ENCODE measurements at regions not wholly inside any gene's neighbourhood (a gene's known extent, or its start where the extent isn't known, plus 50 kb on each side); places are given as distances from the start of the nearest gene placed in this dataset.

GRCh38 chr3:24715171-24715792 lies 220.6 kb upstream of the THRB start:
- Histone ChIP-seq H3K4me2 (no peak overlapping the region), H4K20me1 (ENCODE audit: insufficient read depth) (no peaks in the 10 kb centered on the region)
- TF ChIP-seq CTCF (conservative IDR thresholded peaks at IDR 0.05; ENCODE audit: low read depth, low read length), result no peak

DNA sequence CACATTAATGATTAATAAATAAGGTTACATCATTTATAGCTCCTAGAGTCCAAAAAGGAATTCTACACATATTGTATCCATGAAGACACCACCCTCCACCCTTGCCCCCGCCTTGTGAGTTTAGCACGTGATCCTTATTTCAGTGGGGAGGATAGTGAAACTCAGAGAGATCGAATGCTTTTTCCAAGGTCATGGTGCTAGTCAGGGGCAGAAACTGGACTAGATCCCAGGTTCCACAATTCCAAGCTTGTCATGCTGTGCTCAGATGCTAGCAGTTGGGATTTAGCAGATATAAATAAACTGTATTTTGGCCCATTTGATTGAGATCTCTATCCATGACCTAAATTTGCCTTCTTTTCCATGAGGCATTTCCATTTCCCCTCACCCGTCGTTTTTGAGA lies 227.4 kb upstream of the THRB start:
- Histone ChIP-seq H3K4me2 (no peak overlapping the region), H3K4me1 (ENCODE audit: low read depth, poor library complexity, severe bottlenecking) (no peaks in the 10 kb centered on the region), H3K27ac (no peak overlapping the region), H3K9ac (no peak overlapping the region), H3K4me3 (IDR thresholded peaks at IDR 0.05; ENCODE audit: insufficient read depth, low read depth, low read length) (no peak overlapping the region), H3K79me2 (ENCODE audit: insufficient read depth, low read depth) (no peaks in the 10 kb centered on the region), H3K36me3 (ENCODE audit: insufficient read depth) (no peaks in the 10 kb centered on the region), H4K20me1 (ENCODE audit: insufficient read depth) (no peaks in the 10 kb centered on the region), H2AFZ (ENCODE audit: low read depth) (no peak overlapping the region), H3K27me3 (ENCODE audit: insufficient read depth, low read depth) (no peaks in the 10 kb centered on the region)
- no peak for TF ChIP-seq CTCF (conservative IDR thresholded peaks at IDR 0.05; ENCODE audit: low read depth, low read length)

More at GRCh38 chr3:24715171-24715792, 220.6 kb upstream of the THRB start:
- Histone ChIP-seq H3K36me3 (ENCODE audit: insufficient read depth) (no peaks in the 10 kb centered on the region), H3K9ac (no peak overlapping the region), H3K4me3 (IDR thresholded peaks at IDR 0.05; ENCODE audit: insufficient read depth, low read depth, low read length) (no peak overlapping the region), H3K4me1 (ENCODE audit: low read depth, poor library complexity, severe bottlenecking) (no peaks in the 10 kb centered on the region), H3K27ac (no peak overlapping the region), H3K79me2 (ENCODE audit: insufficient read depth, low read depth) (no peaks in the 10 kb centered on the region), H2AFZ (ENCODE audit: low read depth) (no peak overlapping the region), H3K27me3 (ENCODE audit: insufficient read depth, low read depth) (no peaks in the 10 kb centered on the region)

DNA sequence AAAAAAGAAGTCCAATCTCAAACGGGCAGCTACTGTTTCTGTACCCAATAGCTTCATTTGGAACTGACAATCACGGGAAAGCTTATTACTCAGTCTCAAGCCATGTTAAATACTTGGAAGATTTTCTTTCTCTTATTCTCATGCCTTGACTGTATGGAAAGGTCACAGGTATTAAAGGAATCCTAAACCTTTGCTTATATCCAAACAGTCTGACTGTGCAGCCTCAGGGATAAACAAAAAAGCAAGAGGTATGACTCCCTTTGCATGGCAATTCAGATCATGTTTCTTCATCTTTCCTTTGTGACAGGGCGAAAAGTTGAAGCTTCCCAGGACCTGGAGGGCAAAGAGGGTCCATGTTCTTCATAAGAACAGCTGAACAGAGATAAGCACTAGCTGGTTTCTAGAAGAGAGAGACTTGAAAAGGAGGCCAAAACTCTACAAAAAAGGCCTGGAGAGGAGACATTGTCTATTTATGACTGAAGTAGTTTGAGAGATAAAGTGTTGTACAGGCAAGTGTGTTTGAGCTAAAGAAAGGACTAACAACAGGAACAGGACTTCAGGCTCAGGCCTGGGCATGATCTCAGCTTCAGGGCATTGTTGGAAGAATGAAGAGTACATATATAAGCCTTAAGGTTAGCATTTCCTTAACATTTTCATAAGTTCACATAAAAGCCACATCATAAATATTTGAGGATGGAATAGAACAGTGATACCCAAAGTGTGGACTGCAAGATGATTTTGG lies 231.0 kb upstream of the THRB start:
- Histone ChIP-seq H3K79me2 (ENCODE audit: insufficient read depth, low read depth) (no peaks in the 10 kb centered on the region), H3K4me2 (no peak overlapping the region), H3K36me3 (ENCODE audit: insufficient read depth) (no peaks in the 10 kb centered on the region), H3K4me1 (ENCODE audit: low read depth, poor library complexity, severe bottlenecking) (no peaks in the 10 kb centered on the region), H4K20me1 (ENCODE audit: insufficient read depth) (no peaks in the 10 kb centered on the region), H3K4me3 (IDR thresholded peaks at IDR 0.05; ENCODE audit: insufficient read depth, low read depth, low read length) (no peak overlapping the region), H3K27ac (no peak overlapping the region), H3K9ac (no peak overlapping the region), H2AFZ (ENCODE audit: low read depth) (no peak overlapping the region), H3K27me3 (ENCODE audit: insufficient read depth, low read depth) (no peaks in the 10 kb centered on the region)
- no peak for TF ChIP-seq CTCF (conservative IDR thresholded peaks at IDR 0.05; ENCODE audit: low read depth, low read length)

- H4K20me1 ChIP-seq (ENCODE audit: insufficient read depth), result no peaks in the 10 kb centered on the region
These were observed 231.8 kb upstream of the THRB start for GRCh38 chr3:24726423-24726822.

More at GRCh38 chr3:24726423-24726822, 231.8 kb upstream of the THRB start:
- H3K36me3 ChIP-seq (ENCODE audit: insufficient read depth), result no peaks in the 10 kb centered on the region
- H3K4me3 ChIP-seq (IDR thresholded peaks at IDR 0.05; ENCODE audit: insufficient read depth, low read depth, low read length), result no peak overlapping the region
- H3K4me1 ChIP-seq (ENCODE audit: low read depth, poor library complexity, severe bottlenecking), result no peaks in the 10 kb centered on the region
- no peak overlapping the region for H2AFZ ChIP-seq (ENCODE audit: low read depth)
- H3K9ac ChIP-seq, result no peak overlapping the region
- H3K4me2 ChIP-seq, result no peak overlapping the region
- H3K79me2 ChIP-seq (ENCODE audit: insufficient read depth, low read depth), result no peaks in the 10 kb centered on the region
- no peaks in the 10 kb centered on the region for H3K27me3 ChIP-seq (ENCODE audit: insufficient read depth, low read depth)
- no peak for TF ChIP-seq CTCF (conservative IDR thresholded peaks at IDR 0.05; ENCODE audit: low read depth, low read length)
- no peak overlapping the region for H3K27ac ChIP-seq

All from KMS-11 (cell line).